Cardiac muscle cell (in vitro differentiated cells and primary cell): ENCODE measurements at regions not wholly inside any gene's neighbourhood (a gene's known extent, or its start where the extent isn't known, plus 50 kb on each side); places are given as distances from the start of the nearest gene placed in this dataset.

Experiments used
- DNase-seq, 2 donors: peaks; one replicate each; pipeline versions ENCODE4 v3.0.0 to v3.0.0-alpha.2; 2010 to 2017; ENCODE audit warnings: low read depth in 1 of 2, low spot score in 1 of 2
- H3K27ac ChIP-seq: fragments of 200-600 bp; sonication (generic); 2 replicates; pipeline ENCODE4 v1.5.1; 2016
- H3K27me3 ChIP-seq: fragments of 200-600 bp; sonication (generic); 2 replicates; pipeline ENCODE4 v1.6.0; 2016; ENCODE audit warnings: control low read depth
- H3K36me3 ChIP-seq: fragments of 200-600 bp; sonication (generic); 2 replicates; pipeline ENCODE4 v1.5.1; 2016; ENCODE audit warnings: control low read depth
- H3K4me1 ChIP-seq: fragments of 200-600 bp; sonication (generic); 2 replicates; pipeline ENCODE4 v1.8.1; 2017; ENCODE audit warnings: low read depth, mild to moderate bottlenecking, mixed run types
- H3K4me3 ChIP-seq: fragments of 200-600 bp; sonication (generic); 2 replicates; pipeline ENCODE4 v1.5.1; 2016; ENCODE audit warnings: mild to moderate bottlenecking
- H3K9me3 ChIP-seq: fragments of 200-600 bp; sonication (generic); 2 replicates; pipeline ENCODE4 v1.5.1; 2017; ENCODE audit warnings: low read depth, mild to moderate bottlenecking, control low read depth
- TF ChIP-seq, protein P1 (sequence below): IDR thresholded peaks from 2 replicates; pipeline ENCODE4 v1.5.1; 2012; ENCODE audit warnings: low read depth, mild to moderate bottlenecking, low read length

DNA sequence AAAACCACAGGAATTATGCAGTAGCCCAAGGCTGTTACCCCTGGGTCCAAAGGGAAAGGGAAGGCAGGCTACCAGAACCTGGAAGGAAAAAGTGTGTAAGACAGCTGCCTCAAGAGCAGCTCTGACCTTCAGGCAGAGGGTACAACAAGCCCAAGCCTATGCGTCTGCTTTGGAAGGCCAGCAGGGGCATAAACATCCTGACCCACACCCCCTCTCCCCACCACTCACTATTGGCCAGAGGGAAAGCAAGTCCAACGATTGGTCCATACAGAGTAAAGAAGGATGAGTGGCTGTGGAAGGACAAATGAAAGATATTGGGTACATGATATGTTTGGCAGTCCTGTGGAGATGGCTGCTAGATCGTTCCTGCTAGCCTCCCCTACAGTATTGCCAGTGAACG lies 227.6 kb upstream of the HNRNPA3 start:
- no peak for DNase-seq
- Histone ChIP-seq H3K4me3 (no peak overlapping the region), H3K27me3 (no peaks in the 10 kb centered on the region), H3K36me3 (no peaks in the 10 kb centered on the region), H3K4me1 (no peaks in the 10 kb centered on the region), H3K9me3 (no peaks in the 10 kb centered on the region), H3K27ac (no peak overlapping the region)
- TF ChIP-seq, protein P1, sequence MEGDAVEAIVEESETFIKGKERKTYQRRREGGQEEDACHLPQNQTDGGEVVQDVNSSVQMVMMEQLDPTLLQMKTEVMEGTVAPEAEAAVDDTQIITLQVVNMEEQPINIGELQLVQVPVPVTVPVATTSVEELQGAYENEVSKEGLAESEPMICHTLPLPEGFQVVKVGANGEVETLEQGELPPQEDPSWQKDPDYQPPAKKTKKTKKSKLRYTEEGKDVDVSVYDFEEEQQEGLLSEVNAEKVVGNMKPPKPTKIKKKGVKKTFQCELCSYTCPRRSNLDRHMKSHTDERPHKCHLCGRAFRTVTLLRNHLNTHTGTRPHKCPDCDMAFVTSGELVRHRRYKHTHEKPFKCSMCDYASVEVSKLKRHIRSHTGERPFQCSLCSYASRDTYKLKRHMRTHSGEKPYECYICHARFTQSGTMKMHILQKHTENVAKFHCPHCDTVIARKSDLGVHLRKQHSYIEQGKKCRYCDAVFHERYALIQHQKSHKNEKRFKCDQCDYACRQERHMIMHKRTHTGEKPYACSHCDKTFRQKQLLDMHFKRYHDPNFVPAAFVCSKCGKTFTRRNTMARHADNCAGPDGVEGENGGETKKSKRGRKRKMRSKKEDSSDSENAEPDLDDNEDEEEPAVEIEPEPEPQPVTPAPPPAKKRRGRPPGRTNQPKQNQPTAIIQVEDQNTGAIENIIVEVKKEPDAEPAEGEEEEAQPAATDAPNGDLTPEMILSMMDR: no peak

DNA sequence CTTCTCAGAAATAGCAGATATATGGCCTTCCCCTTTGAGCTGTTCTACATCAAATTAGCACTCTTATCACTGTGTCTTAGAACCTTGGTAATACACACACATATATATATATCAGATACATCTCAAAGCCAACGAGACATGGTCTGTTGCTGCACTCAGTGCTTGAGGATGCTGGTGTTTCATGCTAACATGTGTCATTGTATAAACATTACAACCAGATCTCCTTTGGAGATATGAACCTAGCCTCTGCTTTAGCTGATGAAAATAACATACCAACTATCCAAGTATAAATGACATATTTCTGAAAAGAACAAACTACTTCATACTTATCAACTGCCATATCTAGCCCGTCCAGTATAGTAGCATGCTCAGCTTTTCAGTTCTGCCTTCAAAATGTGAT lies 226.7 kb upstream of the HNRNPA3 start:
- H3K27ac ChIP-seq: no peak overlapping the region
- no peaks in the 10 kb centered on the region for H3K9me3 ChIP-seq
- no peaks in the 10 kb centered on the region for H3K36me3 ChIP-seq
- TF ChIP-seq, protein P1: no peak
- no peak overlapping the region for H3K4me3 ChIP-seq
- no peak for DNase-seq
- no peaks in the 10 kb centered on the region for H3K4me1 ChIP-seq
- H3K27me3 ChIP-seq: no peaks in the 10 kb centered on the region

DNA sequence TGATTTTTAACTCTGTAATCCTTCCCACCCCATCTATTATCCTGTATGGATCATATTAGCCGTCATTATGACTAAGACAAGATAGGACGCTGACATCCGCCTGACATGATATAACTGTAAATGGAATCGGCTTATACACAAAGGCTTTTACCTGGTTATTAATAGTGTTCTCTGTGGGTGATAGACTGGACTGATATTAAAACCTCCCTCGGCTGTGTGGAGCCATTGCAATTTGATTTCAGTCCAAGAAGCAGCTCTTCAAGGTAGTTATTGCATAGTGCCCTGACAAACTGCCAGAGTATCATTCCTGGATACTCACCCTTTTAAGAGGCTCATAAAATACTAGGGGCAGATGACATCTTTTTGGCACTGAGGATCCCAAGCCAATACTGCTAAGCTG lies 226.1 kb upstream of the HNRNPA3 start:
- no peak for DNase-seq
- TF ChIP-seq, protein P1: no peak
- Histone ChIP-seq H3K4me3 (no peak overlapping the region), H3K36me3 (no peaks in the 10 kb centered on the region), H3K4me1 (no peaks in the 10 kb centered on the region), H3K27me3 (no peaks in the 10 kb centered on the region), H3K27ac (no peak overlapping the region), H3K9me3 (no peaks in the 10 kb centered on the region)

DNA sequence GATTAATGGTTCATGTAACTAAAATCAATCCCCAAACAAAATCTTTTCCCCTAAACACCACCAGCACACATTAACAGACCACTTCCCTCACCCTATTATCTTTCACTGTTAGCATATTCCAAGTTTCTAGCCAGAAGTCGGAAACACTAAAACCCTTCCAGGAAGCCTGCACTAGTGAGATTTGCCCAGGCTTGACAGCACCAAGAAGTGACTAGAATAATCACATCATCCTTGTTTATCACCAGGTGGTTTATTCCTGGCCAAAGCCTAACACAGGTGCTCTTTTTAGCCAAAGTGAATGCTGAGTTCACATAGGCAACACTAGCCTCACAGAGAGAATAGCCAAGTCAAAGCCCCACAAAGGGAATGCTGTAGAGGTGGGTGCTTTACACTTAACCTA lies 221.2 kb upstream of the HNRNPA3 start:
- TF ChIP-seq, protein P1: no peak
- H3K4me3 ChIP-seq: no peak overlapping the region
- no peaks in the 10 kb centered on the region for H3K36me3 ChIP-seq
- no peaks in the 10 kb centered on the region for H3K9me3 ChIP-seq
- no peaks in the 10 kb centered on the region for H3K4me1 ChIP-seq
- H3K27ac ChIP-seq: no peak overlapping the region
- H3K27me3 ChIP-seq: no peaks in the 10 kb centered on the region
- no peak for DNase-seq

DNA sequence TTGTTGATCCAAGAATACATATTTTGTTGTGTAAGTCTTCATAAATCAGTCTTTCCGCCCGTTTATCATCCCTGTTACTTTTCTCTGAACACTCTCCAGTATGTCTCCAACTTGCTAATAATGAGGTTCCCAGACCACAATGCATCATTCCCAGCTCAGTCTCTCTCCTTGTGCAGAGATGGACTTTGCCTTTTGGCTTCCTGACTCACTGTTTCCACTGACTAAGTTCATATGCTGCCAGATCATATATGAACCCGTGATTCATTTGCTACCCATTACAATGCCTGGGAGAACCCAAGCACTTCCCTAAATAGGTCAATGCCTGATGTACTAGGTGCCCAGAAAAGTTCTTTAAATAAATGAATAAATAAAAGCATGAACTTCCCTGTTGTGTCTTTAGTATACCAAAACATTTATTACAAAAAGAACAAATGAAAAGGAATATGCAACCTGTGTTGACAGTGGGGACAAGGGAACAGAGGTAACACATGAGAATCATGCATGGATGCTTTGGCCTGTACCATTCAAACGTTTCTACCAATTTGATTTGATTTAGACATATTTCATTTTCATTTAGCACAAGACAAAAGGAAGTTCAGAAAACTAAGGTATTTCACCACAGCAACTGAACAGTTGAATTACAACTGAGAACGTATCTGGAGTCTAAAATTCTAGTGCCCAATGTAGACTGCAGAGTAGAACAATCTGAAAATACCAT lies 215.4 kb upstream of the HNRNPA3 start:
- Histone ChIP-seq H3K4me3 (no peak overlapping the region), H3K27ac (no peak overlapping the region), H3K27me3 (no peaks in the 10 kb centered on the region), H3K36me3 (no peaks in the 10 kb centered on the region), H3K4me1 (no peaks in the 10 kb centered on the region), H3K9me3 (no peaks in the 10 kb centered on the region)
- peak in 1 of 2 donors; percentile 54 for DNase-seq
- TF ChIP-seq, protein P1: no peak

DNA sequence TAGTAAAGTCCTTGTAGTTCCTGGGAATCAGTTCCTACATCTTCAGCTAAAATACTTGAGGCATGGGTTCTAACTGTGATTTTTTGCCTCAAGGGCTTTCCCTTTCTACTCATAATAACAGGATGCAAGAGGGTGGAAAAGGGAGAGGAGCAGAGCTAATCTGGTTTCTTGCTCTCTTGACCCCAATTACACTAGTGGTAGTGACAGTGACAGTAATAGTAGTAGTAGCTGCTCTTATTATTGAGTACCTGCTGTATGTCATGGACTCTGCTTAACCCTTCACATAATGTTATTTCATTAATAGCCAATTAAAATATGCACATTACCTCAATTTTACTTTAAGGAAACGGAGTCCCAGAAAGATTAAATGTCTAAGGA lies 214.8 kb upstream of the HNRNPA3 start:
- Histone ChIP-seq H3K9me3 (no peaks in the 10 kb centered on the region), H3K27ac (no peak overlapping the region), H3K4me3 (no peak overlapping the region), H3K4me1 (no peaks in the 10 kb centered on the region), H3K27me3 (no peaks in the 10 kb centered on the region), H3K36me3 (no peaks in the 10 kb centered on the region)
- no peak for DNase-seq
- TF ChIP-seq, protein P1: no peak
